ENCODE measurements at regions not wholly inside any gene's neighbourhood (a gene's known extent, or its start where the extent isn't known, plus 50 kb on each side); places are given as distances from the start of the nearest gene placed in this dataset.

- CTCF ChIA-PET: no interaction called here
- no peak for DNase-seq (ENCODE audit: extremely low spot score)
- no peak for TF ChIP-seq CTCF (IDR thresholded peaks at IDR 0.05; ENCODE audit: control extremely low read depth, extremely low read depth, low read depth, missing control alignments)
- POLR2A ChIA-PET: no interaction called here
Observed at GRCh38 chr1:220370041-220370700, 97.9 kb upstream of the RAB3GAP2 start.

- CTCF ChIA-PET: interaction anchor here (1.0 kb wide), 1 partner anchor 13 kb away, joined by 3 read pairs; no protein-coding TSS in a partner anchor
- no peak for TF ChIP-seq CTCF (IDR thresholded peaks at IDR 0.05; ENCODE audit: control extremely low read depth, extremely low read depth, low read depth, missing control alignments)
- no peak for DNase-seq (ENCODE audit: extremely low spot score)
- POLR2A ChIA-PET: no interaction called here
Observed at GRCh38 chr1:220369511-220369910, 97.3 kb upstream of the RAB3GAP2 start.

- TF ChIP-seq CTCF (IDR thresholded peaks at IDR 0.05; ENCODE audit: control extremely low read depth, extremely low read depth, low read depth, missing control alignments): no peak
- POLR2A ChIA-PET: no interaction called here
- no peak for DNase-seq (ENCODE audit: extremely low spot score)
- CTCF ChIA-PET: interaction anchor here (0.9 to 1.0 kb wide), 2 partner anchors 14 to 15 kb away, joined by 3 read pairs; no protein-coding TSS in a partner anchor
Observed at GRCh38 chr1:220368352-220369265, 96.4 kb upstream of the RAB3GAP2 start.

GRCh38 chr1:220367833-220368232 lies 95.6 kb upstream of the RAB3GAP2 start:
- ChIA-PET POLR2A (no interaction called here), CTCF (interaction anchor here (0.9 kb wide), 1 partner anchor 14 kb away, joined by 3 read pairs; no protein-coding TSS in a partner anchor)
- no peak for DNase-seq (ENCODE audit: extremely low spot score)
- TF ChIP-seq CTCF (IDR thresholded peaks at IDR 0.05; ENCODE audit: control extremely low read depth, extremely low read depth, low read depth, missing control alignments): no peak

- TF ChIP-seq CTCF (IDR thresholded peaks at IDR 0.05; ENCODE audit: control extremely low read depth, extremely low read depth, low read depth, missing control alignments): no peak
- CTCF ChIA-PET: interaction anchor here (0.8 to 1.0 kb wide), 3 partner anchors 10 to 188 kb away, joined by 3 to 4 read pairs (median 3); no protein-coding TSS in a partner anchor
- no peak for DNase-seq (ENCODE audit: extremely low spot score)
- POLR2A ChIA-PET: no interaction called here
Observed at GRCh38 chr1:220366269-220366668, 94.0 kb upstream of the RAB3GAP2 start.

- DNase-seq (ENCODE audit: extremely low spot score): no peak
- CTCF ChIA-PET: interaction anchor here (1.0 to 2.2 kb wide), 3 partner anchors 9 to 36 kb away, joined by 3 to 6 read pairs (median 3); no protein-coding TSS in a partner anchor
- POLR2A ChIA-PET: no interaction called here
- no peak for TF ChIP-seq CTCF (IDR thresholded peaks at IDR 0.05; ENCODE audit: control extremely low read depth, extremely low read depth, low read depth, missing control alignments)
Observed at GRCh38 chr1:220363196-220363837, 91.1 kb upstream of the RAB3GAP2 start.
